Hematopoietic multipotent progenitor cell treated with erythropoietin and hydrocortisone succinate and interleukin-3 and kit ligand, for 4 days (in vitro differentiated cells): ENCODE measurements at regions not wholly inside any gene's neighbourhood (a gene's known extent, or its start where the extent isn't known, plus 50 kb on each side); places are given as distances from the start of the nearest gene placed in this dataset.
"Not testable (repeated sequence)": the region's sequence is repeated elsewhere in the genome, so short reads cannot be mapped to it uniquely, and the experiment has no call there.

Source experiments
- DNase-seq: peaks from one replicate; pipeline ENCODE4 v3.0.0-alpha.2; 2015

- DNase-seq: not testable (repeated sequence)
Observed at GRCh38 chr2:186922316-186922715, 73.3 kb upstream of the ZSWIM2 start.

GRCh38 chr2:186919296-186919695, 70.3 kb upstream of the ZSWIM2 start:
- DNase-seq: no peak

GRCh38 chr2:186918495-186918894, 69.5 kb upstream of the ZSWIM2 start:
- no peak for DNase-seq

- no peak for DNase-seq
Observed at GRCh38 chr2:186917866-186918265, 68.9 kb upstream of the ZSWIM2 start.

GRCh38 chr2:186913870-186914269, 64.9 kb upstream of the ZSWIM2 start:
- peak; percentile 73 for DNase-seq

GRCh38 chr2:186912979-186913378, 64.0 kb upstream of the ZSWIM2 start:
- DNase-seq: no peak

GRCh38 chr2:186911551-186912085, 62.6 kb upstream of the ZSWIM2 start:
- no peak for DNase-seq

- peak; percentile 48 for DNase-seq
Observed at GRCh38 chr2:186910996-186911395, 62.0 kb upstream of the ZSWIM2 start.

GRCh38 chr2:186909095-186909494, 60.1 kb upstream of the ZSWIM2 start:
- no peak for DNase-seq

GRCh38 chr2:186907897-186908296, 58.9 kb upstream of the ZSWIM2 start:
- peak; percentile 53 for DNase-seq

GRCh38 chr2:186903216-186903615, 54.2 kb upstream of the ZSWIM2 start:
- DNase-seq: peak; percentile 50
